WERI-Rb-1 (cell line): ENCODE measurements at regions not wholly inside any gene's neighbourhood (a gene's known extent, or its start where the extent isn't known, plus 50 kb on each side); places are given as distances from the start of the nearest gene placed in this dataset.

Experiments used
- DNase-seq: peaks from one replicate; pipeline ENCODE4 v3.0.0-alpha.2; 2020
- H3K27ac ChIP-seq: fragments of 250-450 bp; sonication (Bioruptor Pico); 2 replicates; pipeline ENCODE4 v1.5.1; 2020; ENCODE audit warnings: mild to moderate bottlenecking, moderate library complexity
- H3K27me3 ChIP-seq: fragments of 250-450 bp; sonication (Bioruptor Pico); 2 replicates; pipeline ENCODE4 v1.5.1; 2021; ENCODE audit warnings: mild to moderate bottlenecking, low read depth, moderate library complexity; ENCODE audit not compliant: insufficient read depth, severe bottlenecking
- H3K36me3 ChIP-seq: fragments of 250-450 bp; sonication (Bioruptor Pico); 2 replicates; pipeline ENCODE4 v1.5.1; 2020; ENCODE audit warnings: mild to moderate bottlenecking, moderate library complexity
- H3K4me3 ChIP-seq: 2 replicates; pipeline ENCODE4 v1.5.1; 2011; ENCODE audit warnings: low read depth, mild to moderate bottlenecking, control low read depth, low read length
- H3K9me3 ChIP-seq: fragments of 250-450 bp; sonication (Bioruptor Pico); 2 replicates; pipeline ENCODE4 v1.5.1; 2021; ENCODE audit warnings: mild to moderate bottlenecking, moderate library complexity; ENCODE audit not compliant: severe bottlenecking
- CTCF ChIP-seq: IDR thresholded peaks from 2 replicates; pipeline ENCODE4 v1.5.1; 2011; ENCODE audit warnings: low read depth, mild to moderate bottlenecking, control low read depth, inconsistent platforms, low read length

GRCh38 chr7:47143339-47143738, 438.6 kb downstream of the TNS3 start:
- H3K4me3 ChIP-seq: no peak overlapping the region
- H3K9me3 ChIP-seq: no peaks in the 10 kb centered on the region
- H3K27ac ChIP-seq: no peak overlapping the region
- H3K36me3 ChIP-seq: no peaks in the 10 kb centered on the region
- DNase-seq: no peak
- H3K27me3 ChIP-seq: no peaks in the 10 kb centered on the region
- no peak for TF ChIP-seq CTCF

- Histone ChIP-seq H3K36me3 (no peaks in the 10 kb centered on the region), H3K27me3 (no peaks in the 10 kb centered on the region), H3K9me3 (no peaks in the 10 kb centered on the region), H3K27ac (no peak overlapping the region), H3K4me3 (no peak overlapping the region)
- TF ChIP-seq CTCF: no peak
- no peak for DNase-seq
Measured at GRCh38 chr7:47142867-47143175, 439.1 kb downstream of the TNS3 start.

- no peak for TF ChIP-seq CTCF
- no peaks in the 10 kb centered on the region for H3K27me3 ChIP-seq
- no peak overlapping the region for H3K27ac ChIP-seq
- H3K4me3 ChIP-seq: no peak overlapping the region
- no peak for DNase-seq
- H3K36me3 ChIP-seq: no peaks in the 10 kb centered on the region
- no peaks in the 10 kb centered on the region for H3K9me3 ChIP-seq
Measured at GRCh38 chr7:47142169-47142866, 439.6 kb downstream of the TNS3 start.

GRCh38 chr7:47132471-47132870, 449.4 kb downstream of the TNS3 start:
- H3K4me3 ChIP-seq: no peak overlapping the region
- no peak for DNase-seq
- no peak overlapping the region for H3K27ac ChIP-seq
- H3K27me3 ChIP-seq: no peaks in the 10 kb centered on the region
- no peak for TF ChIP-seq CTCF
- no peaks in the 10 kb centered on the region for H3K36me3 ChIP-seq
- H3K9me3 ChIP-seq: no peaks in the 10 kb centered on the region

- Histone ChIP-seq H3K27ac (no peak overlapping the region), H3K27me3 (no peaks in the 10 kb centered on the region), H3K36me3 (no peaks in the 10 kb centered on the region), H3K4me3 (no peak overlapping the region), H3K9me3 (no peaks in the 10 kb centered on the region)
- TF ChIP-seq CTCF: no peak
- no peak for DNase-seq
Measured at GRCh38 chr7:47128700-47129099, 453.2 kb downstream of the TNS3 start.

GRCh38 chr7:47125529-47125928, 456.4 kb downstream of the TNS3 start:
- TF ChIP-seq CTCF: no peak
- Histone ChIP-seq H3K27me3 (no peaks in the 10 kb centered on the region), H3K4me3 (no peak overlapping the region), H3K36me3 (no peaks in the 10 kb centered on the region), H3K27ac (no peak overlapping the region), H3K9me3 (no peaks in the 10 kb centered on the region)
- DNase-seq: no peak
